Neural cell (in vitro differentiated cells): ENCODE measurements at regions not wholly inside any gene's neighbourhood (a gene's known extent, or its start where the extent isn't known, plus 50 kb on each side); places are given as distances from the start of the nearest gene placed in this dataset.

Experiments
- H2AFZ ChIP-seq: fragments of 200-600, 300-800 bp; sonication (generic), shearing (Covaris generic); 2 replicates; pipeline ENCODE4 v1.6.0; 2014; ENCODE audit warnings: low read depth, mild to moderate bottlenecking, antibody characterized with exemption, low read length, moderate library complexity
- H3F3A ChIP-seq: fragments of 200-600 bp; shearing (Covaris generic); 2 replicates; pipeline ENCODE4 v1.6.1; 2016; ENCODE audit warnings: mild to moderate bottlenecking, moderate library complexity, mixed read lengths, antibody characterized with exemption, low read length; ENCODE audit not compliant: insufficient read depth, poor library complexity, severe bottlenecking
- H3K27ac ChIP-seq: fragments of 200-600, 300-800 bp; sonication (generic), shearing (Covaris generic); 2 replicates; pipeline ENCODE4 v1.5.1; 2014; ENCODE audit warnings: mild to moderate bottlenecking, low read length, moderate library complexity
- H3K27me3 ChIP-seq: fragments of 300-800, 200-600 bp; sonication (generic), shearing (Covaris generic); 2 replicates; pipeline ENCODE4 v1.6.0; 2014; ENCODE audit warnings: mild to moderate bottlenecking, low read depth, low read length, moderate library complexity; ENCODE audit not compliant: insufficient read depth
- H3K36me3 ChIP-seq: fragments of 300-800, 200-600 bp; sonication (generic), shearing (Covaris generic); 2 replicates; pipeline ENCODE4 v1.5.1; 2014; ENCODE audit warnings: mild to moderate bottlenecking, antibody characterized with exemption, low read length, moderate library complexity; ENCODE audit not compliant: insufficient read depth
- H3K4me2 ChIP-seq: fragments of 300-800, 200-600 bp; sonication (generic), shearing (Covaris generic); 2 replicates; pipeline ENCODE4 v1.6.0; 2014; ENCODE audit warnings: mild to moderate bottlenecking, low read length
- H3K4me3 ChIP-seq: fragments of 300-800, 200-600 bp; sonication (generic), shearing (Covaris generic); 2 replicates; pipeline ENCODE4 v1.5.1; 2014; ENCODE audit warnings: mild to moderate bottlenecking, low read length, moderate library complexity
- H3K79me2 ChIP-seq: fragments of 200-600 bp; shearing (Covaris generic); replicated peaks from 2 replicates; pipeline ENCODE4 v1.6.0; 2014; ENCODE audit warnings: mild to moderate bottlenecking, low read length, moderate library complexity; ENCODE audit not compliant: insufficient read depth
- H3K9ac ChIP-seq: fragments of 300-800, 200-600 bp; sonication (generic), shearing (Covaris generic); 2 replicates; pipeline ENCODE4 v1.6.1; 2016; ENCODE audit warnings: mild to moderate bottlenecking, low read length, mixed read lengths
- H3K9me2 ChIP-seq: fragments of 200-600 bp; shearing (Covaris generic); 2 replicates; pipeline ENCODE4 v1.6.1; 2016; ENCODE audit warnings: mild to moderate bottlenecking, low read length, mixed read lengths; ENCODE audit not compliant: insufficient read depth
- H3K9me3 ChIP-seq: fragments of 200-600, 300-800 bp; sonication (generic), shearing (Covaris generic); 2 replicates; pipeline ENCODE4 v1.6.1; 2016; ENCODE audit warnings: mild to moderate bottlenecking, mixed run types, low read length, moderate library complexity, mixed read lengths
- H4K20me1 ChIP-seq: fragments of 200-600 bp; shearing (Covaris generic); 2 replicates; pipeline ENCODE4 v1.6.1; 2016; ENCODE audit warnings: mild to moderate bottlenecking, mixed run types; ENCODE audit not compliant: insufficient read depth
- CTCF ChIP-seq: fragments of 450-650 bp; IDR thresholded peaks from 2 replicates; pipeline ENCODE4 v1.5.1; 2014; ENCODE audit warnings: antibody characterized with exemption, mild to moderate bottlenecking, moderate library complexity; ENCODE audit not compliant: poor library complexity, severe bottlenecking
- EP300 ChIP-seq: fragments of 450-650 bp; conservative IDR thresholded peaks from 2 replicates; pipeline ENCODE4 v1.6.1; 2014; ENCODE audit warnings: antibody characterized with exemption, mild to moderate bottlenecking, moderate library complexity; ENCODE audit not compliant: poor library complexity, severe bottlenecking
- EZH2 ChIP-seq: fragments of 200-600, 300-800 bp; shearing (Covaris generic), sonication (generic); IDR thresholded peaks from 2 replicates; pipeline ENCODE4 v1.6.1; 2014; ENCODE audit warnings: antibody characterized with exemption, low read length, borderline replicate concordance, mild to moderate bottlenecking; ENCODE audit not compliant: insufficient read depth, poor library complexity, severe bottlenecking
- MXI1 ChIP-seq: fragments of 450-650 bp; conservative IDR thresholded peaks from 2 replicates; pipeline ENCODE4 v1.6.1; 2014; ENCODE audit warnings: antibody characterized with exemption, mild to moderate bottlenecking; ENCODE audit not compliant: poor library complexity, severe bottlenecking
- POLR2AphosphoS5 ChIP-seq: IDR thresholded peaks from 2 replicates; pipeline ENCODE4 v1.6.1; 2012
- RAD21 ChIP-seq: fragments of 450-650 bp; conservative IDR thresholded peaks from 2 replicates; pipeline ENCODE4 v1.6.1; 2014; ENCODE audit warnings: antibody characterized with exemption, mild to moderate bottlenecking, moderate library complexity
- REST ChIP-seq: IDR thresholded peaks from 2 replicates; pipeline ENCODE4 v1.6.1; 2012; ENCODE audit warnings: borderline replicate concordance
- SMC3 ChIP-seq: fragments of 450-650 bp; conservative IDR thresholded peaks from 2 replicates; pipeline ENCODE4 v1.6.1; 2014; ENCODE audit warnings: antibody characterized with exemption, mild to moderate bottlenecking, moderate library complexity; ENCODE audit not compliant: poor library complexity
- TAF1 ChIP-seq: IDR thresholded peaks from 2 replicates; pipeline ENCODE4 v1.6.1; 2012; ENCODE audit warnings: low read depth

DNA sequence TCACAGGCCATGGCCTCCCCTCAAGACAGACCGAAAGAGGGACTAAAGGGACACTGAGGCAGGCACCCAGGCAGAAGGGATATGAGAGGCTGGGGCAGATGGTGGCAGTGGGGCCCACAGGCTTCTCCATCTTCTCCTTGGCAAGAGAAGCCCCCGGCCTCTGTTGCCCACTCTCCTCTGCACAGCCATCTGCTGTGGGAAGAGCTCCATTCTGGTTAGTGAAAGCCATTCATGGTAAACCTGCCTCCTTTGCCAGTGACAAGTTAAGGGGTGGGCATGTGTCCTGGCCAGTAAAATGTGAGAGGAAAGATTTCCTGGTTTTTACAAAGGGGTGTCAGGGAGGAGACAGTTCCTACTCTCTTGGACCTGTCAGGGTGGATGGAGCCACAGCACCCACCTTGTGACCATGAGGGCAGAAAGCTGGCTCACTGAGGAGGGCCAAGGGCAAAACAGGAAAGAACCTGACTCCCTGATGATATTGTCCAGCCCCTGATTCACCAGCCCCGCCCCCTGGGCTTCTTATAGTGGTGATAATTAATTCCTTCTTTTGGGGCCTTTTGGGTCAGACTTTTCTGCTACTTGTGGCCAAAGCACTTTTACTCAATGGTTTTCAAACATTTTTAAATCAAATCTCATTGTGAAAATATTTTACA is 130.4 kb upstream of the SMAD3 start:
- H4K20me1 ChIP-seq: no peaks in the 10 kb centered on the region
- no peak overlapping the region for H3K9ac ChIP-seq
- no peaks in the 10 kb centered on the region for H3K36me3 ChIP-seq
- no peaks in the 10 kb centered on the region for H3K9me3 ChIP-seq
- H3K27me3 ChIP-seq: no peaks in the 10 kb centered on the region
- no peak for TF ChIP-seq EZH2
- TF ChIP-seq REST: no peak
- no peak for TF ChIP-seq RAD21
- H3K9me2 ChIP-seq: no peaks in the 10 kb centered on the region
- no peak overlapping the region for H3K27ac ChIP-seq
- H3K4me3 ChIP-seq: no peak overlapping the region
- no peaks in the 10 kb centered on the region for H3K79me2 ChIP-seq
- no peak overlapping the region for H2AFZ ChIP-seq
- no peak overlapping the region for H3K4me2 ChIP-seq
- H3F3A ChIP-seq: no peaks in the 10 kb centered on the region

- TF ChIP-seq CTCF (no peak), EP300 (no peak), TAF1 (no peak), REST (no peak), MXI1 (no peak), POLR2AphosphoS5 (no peak), EZH2 (no peak), SMC3 (no peak), RAD21 (no peak)
- Histone ChIP-seq H3K79me2 (no peaks in the 10 kb centered on the region), H3K27ac (no peak overlapping the region), H3K9me3 (no peaks in the 10 kb centered on the region), H3K4me3 (no peak overlapping the region), H3F3A (no peaks in the 10 kb centered on the region), H4K20me1 (no peaks in the 10 kb centered on the region), H2AFZ (no peak overlapping the region), H3K9ac (no peak overlapping the region), H3K27me3 (no peaks in the 10 kb centered on the region), H3K9me2 (no peaks in the 10 kb centered on the region), H3K36me3 (no peaks in the 10 kb centered on the region), H3K4me2 (no peak overlapping the region)
Measured at GRCh38 chr15:66935688-66936087, 129.7 kb upstream of the SMAD3 start.
